Lung (tissue), 11 donors: ENCODE measurements at regions not wholly inside any gene's neighbourhood (a gene's known extent, or its start where the extent isn't known, plus 50 kb on each side); places are given as distances from the start of the nearest gene placed in this dataset.

Experiments
- ATAC-seq: fragments of 200-7000 bp; cut with Tn5 transposase; one replicate; pipeline ENCODE4 v1.9.1; 2020; ENCODE audit warnings: moderate number of reproducible peaks; ENCODE audit not compliant: insufficient read depth, low FRiP score
- DNase-seq, 3 donors: peaks; one replicate each; pipeline ENCODE4 v3.0.0-alpha.2; 2013 to 2017
- H3K27ac ChIP-seq, 2 donors: one replicate each; pipeline ENCODE4 v1.5.1; 2013; ENCODE audit warnings: mild to moderate bottlenecking in 2 of 2, moderate library complexity in 2 of 2, control low read depth in 1 of 2, inconsistent platforms in 1 of 2, low read depth in 1 of 2, low read length in 1 of 2
- H3K27me3 ChIP-seq, 3 donors: one replicate each; pipeline ENCODE4 v1.5.1; 2013; ENCODE audit warnings: low read length in 2 of 3; ENCODE audit not compliant: control insufficient read depth in 3 of 3, insufficient read depth in 3 of 3
- H3K36me3 ChIP-seq, 4 donors: one replicate each; pipeline ENCODE4 v1.5.1; 2013; ENCODE audit warnings: low read length in 4 of 4, mild to moderate bottlenecking in 1 of 4, moderate library complexity in 1 of 4; ENCODE audit not compliant: control insufficient read depth in 4 of 4, insufficient read depth in 4 of 4
- H3K4me1 ChIP-seq, 5 donors: one replicate each; pipeline ENCODE4 v1.5.1; 2013; ENCODE audit warnings: low read length in 5 of 5, mild to moderate bottlenecking in 2 of 5, moderate library complexity in 1 of 5; ENCODE audit not compliant: control insufficient read depth in 5 of 5, insufficient read depth in 5 of 5
- H3K4me3 ChIP-seq: one replicate; pipeline ENCODE4 v1.5.1; 2013; ENCODE audit warnings: mild to moderate bottlenecking, control low read depth, moderate library complexity
- H3K9ac ChIP-seq, 2 donors: one replicate each; pipeline ENCODE4 v1.5.1; 2013; ENCODE audit warnings: low read length in 2 of 2, control low read depth in 1 of 2; ENCODE audit not compliant: insufficient read depth in 1 of 2
- H3K9me3 ChIP-seq, 4 donors: one replicate each; pipeline ENCODE4 v1.5.1; 2013; ENCODE audit warnings: low read length in 3 of 4, mild to moderate bottlenecking in 1 of 4, moderate library complexity in 1 of 4; ENCODE audit not compliant: control insufficient read depth in 4 of 4, insufficient read depth in 3 of 4
- WGBS, 2 donors: extraction: QIAGEN DNeasy Blood & Tissue Kit; methylation state at CpG; one replicate each; pipeline ENCODE4 v1.1.7; 2013; 5-methylcytosine and 5-hydroxymethylcytosine counted together
- TF ChIP-seq, protein P1 (sequence below): IDR thresholded peaks from 2 replicates; pipeline ENCODE4 v1.5.1; 2012; ENCODE audit warnings: mild to moderate bottlenecking; ENCODE audit errors: control extremely low read depth, extremely low read depth
- donor health status: control.
- donor health status: control.
- donor health status: Bipolar disorder and iron deficiency.
- donor health status: healthy.
- donor health status: DM: yes; HTN: yes; CAD: no.

DNA sequence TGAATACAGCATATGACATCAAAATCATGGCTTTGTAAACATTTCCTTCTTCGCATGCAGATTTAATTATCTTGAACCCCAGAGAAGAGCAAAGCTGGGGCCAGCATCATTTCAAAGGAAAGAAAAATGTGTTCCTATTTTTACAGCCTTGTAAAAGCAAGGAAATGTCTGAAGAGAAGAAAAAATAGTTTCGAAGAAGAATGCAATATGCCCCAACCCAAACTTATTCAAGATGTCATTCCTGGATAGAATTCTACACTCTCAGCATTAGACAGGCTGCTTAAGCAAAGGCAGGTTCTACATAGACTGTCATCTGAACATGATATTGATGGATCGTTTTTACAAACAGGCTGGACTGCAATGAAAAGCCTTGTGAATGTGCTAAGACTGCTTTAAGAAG is 900.8 kb downstream of the TTLL7 start:
- 87 to 89% methylated on average over 3 of the region's 3 CpGs for WGBS, 2 donors
- no peak for ATAC-seq
- TF ChIP-seq, protein P1, sequence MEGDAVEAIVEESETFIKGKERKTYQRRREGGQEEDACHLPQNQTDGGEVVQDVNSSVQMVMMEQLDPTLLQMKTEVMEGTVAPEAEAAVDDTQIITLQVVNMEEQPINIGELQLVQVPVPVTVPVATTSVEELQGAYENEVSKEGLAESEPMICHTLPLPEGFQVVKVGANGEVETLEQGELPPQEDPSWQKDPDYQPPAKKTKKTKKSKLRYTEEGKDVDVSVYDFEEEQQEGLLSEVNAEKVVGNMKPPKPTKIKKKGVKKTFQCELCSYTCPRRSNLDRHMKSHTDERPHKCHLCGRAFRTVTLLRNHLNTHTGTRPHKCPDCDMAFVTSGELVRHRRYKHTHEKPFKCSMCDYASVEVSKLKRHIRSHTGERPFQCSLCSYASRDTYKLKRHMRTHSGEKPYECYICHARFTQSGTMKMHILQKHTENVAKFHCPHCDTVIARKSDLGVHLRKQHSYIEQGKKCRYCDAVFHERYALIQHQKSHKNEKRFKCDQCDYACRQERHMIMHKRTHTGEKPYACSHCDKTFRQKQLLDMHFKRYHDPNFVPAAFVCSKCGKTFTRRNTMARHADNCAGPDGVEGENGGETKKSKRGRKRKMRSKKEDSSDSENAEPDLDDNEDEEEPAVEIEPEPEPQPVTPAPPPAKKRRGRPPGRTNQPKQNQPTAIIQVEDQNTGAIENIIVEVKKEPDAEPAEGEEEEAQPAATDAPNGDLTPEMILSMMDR: no peak

DNA sequence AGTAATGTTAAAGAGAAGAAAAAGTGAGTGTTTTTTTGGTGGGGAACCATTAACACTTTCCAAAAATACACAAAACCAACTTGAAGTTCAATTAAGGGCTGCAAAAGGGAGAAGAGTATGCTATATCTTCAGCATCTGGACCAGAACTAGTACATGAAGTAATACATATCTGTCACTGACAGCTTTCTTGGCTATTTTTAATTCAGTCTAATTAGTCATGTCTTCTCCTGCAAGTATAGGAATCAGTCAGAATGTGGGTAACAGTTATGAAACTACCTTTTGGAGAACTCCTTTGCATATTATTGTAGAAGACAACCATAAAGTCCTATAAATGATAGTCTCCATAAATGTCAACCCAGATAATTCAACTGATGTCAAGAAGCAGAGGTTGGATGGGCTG is 901.2 kb downstream of the TTLL7 start:
- TF ChIP-seq, protein P1: no peak
- Histone ChIP-seq H3K9me3 (peaks cover 0 to 3% (median 0%) of the 10 kb centered on the region in 4 donors), H3K36me3 (no peaks in the 10 kb centered on the region), H3K4me1 (peaks cover 0 to 12% (median 0%) of the 10 kb centered on the region in 5 donors), H3K9ac (no peak overlapping the region), H3K4me3 (no peak overlapping the region), H3K27ac (no peak overlapping the region), H3K27me3 (no peaks in the 10 kb centered on the region)
- no peak for ATAC-seq
- DNase-seq: no peak

More for the DNA sequence above, 900.8 kb downstream of the TTLL7 start:
- Histone ChIP-seq H3K9me3 (peaks cover 0 to 3% (median 0%) of the 10 kb centered on the region in 4 donors), H3K27me3 (no peaks in the 10 kb centered on the region), H3K27ac (no peak overlapping the region), H3K4me3 (no peak overlapping the region), H3K36me3 (no peaks in the 10 kb centered on the region), H3K9ac (no peak overlapping the region), H3K4me1 (peaks cover 0 to 16% (median 0%) of the 10 kb centered on the region in 5 donors)
- no peak for DNase-seq

DNA sequence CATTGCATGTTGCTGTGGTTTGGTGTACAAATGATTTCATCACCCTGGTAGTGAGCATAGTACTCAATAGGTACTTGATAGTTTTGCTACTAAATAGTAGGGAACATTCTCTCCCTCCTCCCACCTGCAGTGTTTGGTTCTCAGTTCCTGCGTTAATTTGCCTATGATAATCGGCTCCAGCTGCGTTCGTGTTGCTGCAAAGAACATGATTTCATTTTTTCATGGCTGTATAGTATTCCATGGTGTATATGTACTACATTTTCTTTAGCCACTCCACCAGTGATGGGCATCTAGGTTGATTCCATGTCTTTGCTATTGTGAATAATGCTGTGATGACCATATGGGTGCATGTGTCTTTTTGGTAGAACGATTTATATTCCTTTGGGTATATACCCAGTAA is 903.4 kb downstream of the TTLL7 start:
- no peak overlapping the region for H3K9ac ChIP-seq
- H3K4me3 ChIP-seq: no peak overlapping the region
- peaks cover 0 to 3% (median 0%) of the 10 kb centered on the region in 4 donors for H3K9me3 ChIP-seq
- 95 to 99% methylated on average over 5 of the region's 5 CpGs for WGBS, 2 donors
- no peaks in the 10 kb centered on the region for H3K4me1 ChIP-seq
- no peak overlapping the region for H3K27ac ChIP-seq
- no peaks in the 10 kb centered on the region for H3K36me3 ChIP-seq
- DNase-seq: no peak
- no peak for ATAC-seq
- TF ChIP-seq, protein P1: no peak
- H3K27me3 ChIP-seq: no peaks in the 10 kb centered on the region

DNA sequence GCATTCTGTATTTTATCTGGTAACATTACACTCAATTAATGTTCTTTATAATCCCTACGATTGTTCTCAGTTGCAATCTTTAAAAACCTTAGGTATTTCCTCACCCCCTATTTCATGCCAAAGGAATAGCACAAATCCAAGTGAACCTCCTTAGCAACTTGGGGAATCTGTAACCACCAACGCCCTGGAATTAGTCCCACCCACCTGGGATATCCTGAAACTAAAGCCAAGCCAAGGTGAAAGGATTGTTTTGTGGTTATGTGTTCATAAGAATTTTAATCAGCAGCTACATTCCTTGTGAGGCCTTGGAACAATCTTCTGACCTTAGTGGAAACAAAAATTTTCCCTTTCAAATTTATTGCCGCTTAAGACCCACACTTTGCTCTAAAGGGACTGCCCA is 908.7 kb downstream of the TTLL7 start:
- Histone ChIP-seq H3K9me3 (no peaks in the 10 kb centered on the region), H3K4me3 (no peak overlapping the region), H3K4me1 (no peaks in the 10 kb centered on the region), H3K36me3 (no peaks in the 10 kb centered on the region), H3K27ac (no peak overlapping the region), H3K27me3 (no peaks in the 10 kb centered on the region), H3K9ac (no peak overlapping the region)
- DNase-seq (no peak), ATAC-seq (no peak)
- WGBS, 2 donors: 81 to 85% methylated on average over 3 of the region's 3 CpGs
- TF ChIP-seq, protein P1: no peak
